HCT116 (cell line): ENCODE measurements at regions not wholly inside any gene's neighbourhood (a gene's known extent, or its start where the extent isn't known, plus 50 kb on each side); places are given as distances from the start of the nearest gene placed in this dataset.

ENCODE experiments used
- POLR2AphosphoS5 ChIP-seq: IDR thresholded peaks from 2 replicates; pipeline ENCODE4 v1.6.1; 2011; ENCODE audit warnings: mild to moderate bottlenecking, low read depth, low read length, moderate library complexity
- TF ChIP-seq, protein P1 (sequence below): IDR thresholded peaks from 2 replicates; pipeline ENCODE4 v1.6.1; 2012; ENCODE audit warnings: low read depth

DNA sequence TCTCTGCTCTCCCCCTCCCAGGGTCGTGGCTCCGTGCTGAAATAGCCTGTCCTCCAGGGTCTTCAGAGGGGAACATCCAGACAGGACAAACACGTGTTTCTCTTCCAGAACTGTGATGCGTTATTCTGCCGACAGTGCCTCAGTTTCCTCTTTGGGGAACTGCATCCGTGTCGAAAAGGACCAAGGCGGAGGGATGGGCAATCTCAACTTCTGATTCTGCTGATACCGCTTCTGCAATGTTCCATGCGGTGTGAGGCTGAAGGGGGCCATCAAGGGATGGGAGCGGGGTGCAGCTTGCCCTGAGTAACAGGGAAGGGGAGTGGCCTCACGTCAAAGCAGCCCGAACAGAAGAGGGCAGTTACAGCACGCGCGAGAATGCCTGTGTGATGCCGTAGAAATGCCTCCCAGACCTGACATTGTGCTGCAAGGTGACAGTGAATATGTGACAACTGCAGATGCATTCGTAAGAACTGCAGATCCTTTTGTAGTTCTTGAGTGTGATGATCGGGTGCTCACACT is 275.7 kb downstream of the SHQ1 start:
- TF ChIP-seq, protein P1, sequence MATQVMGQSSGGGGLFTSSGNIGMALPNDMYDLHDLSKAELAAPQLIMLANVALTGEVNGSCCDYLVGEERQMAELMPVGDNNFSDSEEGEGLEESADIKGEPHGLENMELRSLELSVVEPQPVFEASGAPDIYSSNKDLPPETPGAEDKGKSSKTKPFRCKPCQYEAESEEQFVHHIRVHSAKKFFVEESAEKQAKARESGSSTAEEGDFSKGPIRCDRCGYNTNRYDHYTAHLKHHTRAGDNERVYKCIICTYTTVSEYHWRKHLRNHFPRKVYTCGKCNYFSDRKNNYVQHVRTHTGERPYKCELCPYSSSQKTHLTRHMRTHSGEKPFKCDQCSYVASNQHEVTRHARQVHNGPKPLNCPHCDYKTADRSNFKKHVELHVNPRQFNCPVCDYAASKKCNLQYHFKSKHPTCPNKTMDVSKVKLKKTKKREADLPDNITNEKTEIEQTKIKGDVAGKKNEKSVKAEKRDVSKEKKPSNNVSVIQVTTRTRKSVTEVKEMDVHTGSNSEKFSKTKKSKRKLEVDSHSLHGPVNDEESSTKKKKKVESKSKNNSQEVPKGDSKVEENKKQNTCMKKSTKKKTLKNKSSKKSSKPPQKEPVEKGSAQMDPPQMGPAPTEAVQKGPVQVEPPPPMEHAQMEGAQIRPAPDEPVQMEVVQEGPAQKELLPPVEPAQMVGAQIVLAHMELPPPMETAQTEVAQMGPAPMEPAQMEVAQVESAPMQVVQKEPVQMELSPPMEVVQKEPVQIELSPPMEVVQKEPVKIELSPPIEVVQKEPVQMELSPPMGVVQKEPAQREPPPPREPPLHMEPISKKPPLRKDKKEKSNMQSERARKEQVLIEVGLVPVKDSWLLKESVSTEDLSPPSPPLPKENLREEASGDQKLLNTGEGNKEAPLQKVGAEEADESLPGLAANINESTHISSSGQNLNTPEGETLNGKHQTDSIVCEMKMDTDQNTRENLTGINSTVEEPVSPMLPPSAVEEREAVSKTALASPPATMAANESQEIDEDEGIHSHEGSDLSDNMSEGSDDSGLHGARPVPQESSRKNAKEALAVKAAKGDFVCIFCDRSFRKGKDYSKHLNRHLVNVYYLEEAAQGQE, result no peak
- no peak for TF ChIP-seq POLR2AphosphoS5
